ENCODE measurements at regions not wholly inside any gene's neighbourhood (a gene's known extent, or its start where the extent isn't known, plus 50 kb on each side); places are given as distances from the start of the nearest gene placed in this dataset.

GRCh38 chr1:30417001-30417700 lies 306.2 kb downstream of the MATN1 start:
- no peak for DNase-seq

GRCh38 chr1:30416221-30416820 lies 307.1 kb downstream of the MATN1 start:
- no peak for DNase-seq

GRCh38 chr1:30415171-30415940 lies 308.0 kb downstream of the MATN1 start:
- no peak for DNase-seq

- DNase-seq = no peak
Measured at GRCh38 chr1:30414851-30415165, 308.6 kb downstream of the MATN1 start.

GRCh38 chr1:30414086-30414850 lies 309.1 kb downstream of the MATN1 start:
- DNase-seq = no peak

- no peak for DNase-seq
Measured at GRCh38 chr1:30413606-30414005, 309.8 kb downstream of the MATN1 start.

GRCh38 chr1:30413111-30413440 lies 310.3 kb downstream of the MATN1 start:
- no peak for DNase-seq

- peak; percentile 34 for DNase-seq
Measured at GRCh38 chr1:30412241-30413110, 310.9 kb downstream of the MATN1 start.

- no peak for DNase-seq
Measured at GRCh38 chr1:30411206-30411605, 312.2 kb downstream of the MATN1 start.

- no peak for DNase-seq
Measured at GRCh38 chr1:30410153-30410851, 313.1 kb downstream of the MATN1 start.

GRCh38 chr1:30409476-30410152 lies 313.8 kb downstream of the MATN1 start:
- DNase-seq = no peak

- no peak for DNase-seq
Measured at GRCh38 chr1:30407865-30408580, 315.4 kb downstream of the MATN1 start.

GRCh38 chr1:30406996-30407864 lies 316.2 kb downstream of the MATN1 start:
- no peak for DNase-seq

GRCh38 chr1:30405631-30406212 lies 317.7 kb downstream of the MATN1 start:
- no peak for DNase-seq

- no peak for DNase-seq
Measured at GRCh38 chr1:30405081-30405480, 318.3 kb downstream of the MATN1 start.

GRCh38 chr1:30404341-30404740 lies 319.0 kb downstream of the MATN1 start:
- no peak for DNase-seq

GRCh38 chr1:30403726-30404125 lies 319.7 kb downstream of the MATN1 start:
- DNase-seq = no peak

- no peak for DNase-seq
Measured at GRCh38 chr1:30403061-30403645, 320.2 kb downstream of the MATN1 start.

- no peak for DNase-seq
Measured at GRCh38 chr1:30402031-30402430, 321.4 kb downstream of the MATN1 start.
